NCI-H128 (cell line): ENCODE measurements at regions not wholly inside any gene's neighbourhood (a gene's known extent, or its start where the extent isn't known, plus 50 kb on each side); places are given as distances from the start of the nearest gene placed in this dataset.
"Not testable (repeated sequence)": the region's sequence is repeated elsewhere in the genome, so short reads cannot be mapped to it uniquely, and the experiment has no call there.

Source experiments
- DNase-seq: peaks from one replicate; lab custom pipeline; 2025; ENCODE audit not compliant: unreplicated experiment; lab: John Stamatoyannopoulos, UW

DNA sequence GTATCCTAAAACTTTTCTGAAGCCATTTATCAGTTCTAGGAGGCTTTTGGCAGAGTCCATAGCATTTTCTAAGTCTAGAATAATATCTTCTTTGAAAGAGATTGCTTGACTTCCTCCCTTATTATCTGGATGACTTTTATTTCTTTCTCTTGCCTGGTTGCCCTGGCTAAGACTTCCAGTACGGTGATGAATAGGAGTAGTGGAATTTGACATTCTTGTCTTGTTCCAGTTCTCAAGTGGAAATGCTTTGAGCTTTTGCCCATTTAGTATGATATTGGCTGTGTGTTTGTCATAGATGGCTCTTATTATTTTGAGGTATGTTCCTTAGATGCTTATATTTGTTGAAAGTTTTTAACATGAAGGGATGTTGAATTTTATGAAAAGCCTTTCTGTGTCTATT, 1647.9 kb downstream of the PLA2G4A start:
- no peak for DNase-seq

DNA sequence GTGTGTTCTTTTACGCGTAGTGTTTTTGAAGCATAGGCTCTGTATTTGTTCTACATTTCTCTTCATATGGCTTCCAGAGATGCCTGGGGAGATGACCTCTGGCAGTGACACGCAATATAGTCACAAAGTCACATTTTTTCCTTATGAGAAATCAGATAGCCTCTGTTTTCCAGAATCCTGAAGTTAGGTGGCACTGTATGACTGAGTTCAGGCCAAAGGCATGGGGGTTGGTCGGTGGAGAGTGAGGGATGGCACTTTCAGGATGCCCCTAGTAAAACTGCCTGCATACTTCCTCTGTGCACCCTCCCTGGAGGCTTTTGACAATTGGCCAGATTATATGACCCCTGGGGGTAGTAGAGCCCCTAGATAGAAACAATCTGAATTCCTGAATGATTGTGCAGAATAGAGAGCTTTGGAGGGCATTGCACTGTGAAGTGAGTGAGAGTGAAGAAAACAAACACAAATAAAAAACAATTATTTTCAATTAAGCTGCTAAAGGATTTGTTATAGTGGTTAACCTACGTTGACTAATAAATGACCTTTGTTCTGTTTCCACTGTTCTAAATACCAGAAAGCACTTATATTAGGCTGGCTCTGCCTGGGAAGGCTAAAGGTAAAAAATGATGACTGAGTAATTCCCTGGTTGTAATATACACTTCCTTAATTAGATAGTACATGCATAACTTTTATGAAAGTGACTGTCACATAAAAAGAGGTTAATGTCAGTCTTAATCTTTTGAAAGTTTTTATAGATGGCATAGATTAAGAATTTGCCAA, 1660.8 kb downstream of the PLA2G4A start:
- no peak for DNase-seq

DNA sequence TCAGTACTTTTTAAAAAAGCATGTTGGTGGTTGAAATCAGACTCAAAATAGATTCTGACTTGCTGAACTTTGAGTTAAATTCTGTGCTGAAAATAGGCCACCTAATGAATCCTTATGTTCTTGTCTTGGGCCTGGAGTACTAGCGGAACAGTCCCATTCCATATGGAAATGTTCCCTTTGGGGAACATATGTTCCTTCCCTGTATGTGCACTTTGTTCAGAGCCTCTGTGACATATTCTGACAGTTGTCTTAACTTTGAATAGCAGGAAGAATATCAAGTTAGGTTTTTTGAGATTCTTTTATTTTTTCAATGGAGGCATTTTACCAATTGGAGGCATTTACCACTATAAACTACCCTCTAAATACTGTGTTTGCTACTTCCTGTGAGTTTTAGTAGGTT, 1667.8 kb downstream of the PLA2G4A start:
- no peak for DNase-seq

DNA sequence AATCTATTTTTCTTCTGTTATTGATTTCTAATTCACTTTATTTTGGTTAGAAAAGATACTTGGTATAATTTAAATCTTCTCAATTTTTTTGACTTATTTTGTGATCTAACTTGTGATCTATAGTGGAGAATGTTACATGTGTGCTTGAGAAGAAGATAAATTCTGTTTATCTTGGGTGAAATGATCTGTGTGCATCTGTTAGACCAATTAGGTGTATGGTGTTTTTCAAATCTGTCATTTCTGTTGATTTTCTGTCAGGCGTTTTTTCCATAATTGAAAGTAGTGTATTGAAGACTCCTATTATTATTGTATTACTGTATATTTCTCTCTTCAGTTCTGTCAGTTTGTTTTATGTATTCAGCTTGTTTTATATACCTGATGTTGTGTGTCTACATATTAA, 1668.3 kb downstream of the PLA2G4A start:
- no peak for DNase-seq

GRCh38 chr1:188499690-188500089, 1670.9 kb downstream of the PLA2G4A start:
- no peak for DNase-seq

DNA sequence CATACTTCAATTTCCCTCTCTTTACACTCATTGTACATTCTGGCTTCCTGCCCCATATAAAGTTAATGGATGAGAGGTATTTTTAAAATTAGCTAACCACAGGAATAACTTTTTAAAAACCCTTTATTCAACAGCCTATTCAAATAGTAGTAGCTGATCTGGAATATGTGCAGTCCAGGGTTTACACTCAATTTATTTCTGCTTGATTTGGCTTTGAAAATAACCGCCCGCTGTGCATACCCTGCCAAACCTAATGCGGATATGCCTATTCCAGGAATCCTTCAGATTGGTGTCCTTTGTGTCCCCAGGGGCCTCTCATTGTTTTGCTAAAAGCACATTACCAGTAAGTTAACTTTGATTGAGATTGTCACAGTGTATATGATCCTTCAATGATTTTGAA, 1686.2 kb downstream of the PLA2G4A start:
- DNase-seq: peak; percentile 53

GRCh38 chr1:188517139-188517538, 1688.4 kb downstream of the PLA2G4A start:
- no peak for DNase-seq

- no peak for DNase-seq
Measured at GRCh38 chr1:188551176-188551575, 1722.4 kb downstream of the PLA2G4A start.

DNA sequence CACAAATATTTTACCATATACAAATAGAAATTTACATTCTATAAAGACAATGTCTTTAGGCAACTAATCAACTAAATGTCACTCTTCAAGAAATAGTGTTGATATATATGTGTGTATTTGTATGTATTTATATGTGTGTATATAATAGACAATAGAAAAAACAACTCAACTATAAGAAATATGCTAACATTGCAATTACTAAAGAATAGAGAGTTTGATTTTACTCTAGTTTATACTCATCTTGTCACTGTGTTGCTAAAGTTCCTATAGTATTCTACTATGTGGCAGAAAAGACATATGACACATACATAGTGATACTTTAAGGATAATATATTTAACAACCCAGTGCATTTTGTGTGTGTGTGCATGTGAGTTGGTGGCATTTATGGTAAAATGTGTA, 1728.3 kb downstream of the PLA2G4A start:
- no peak for DNase-seq

DNA sequence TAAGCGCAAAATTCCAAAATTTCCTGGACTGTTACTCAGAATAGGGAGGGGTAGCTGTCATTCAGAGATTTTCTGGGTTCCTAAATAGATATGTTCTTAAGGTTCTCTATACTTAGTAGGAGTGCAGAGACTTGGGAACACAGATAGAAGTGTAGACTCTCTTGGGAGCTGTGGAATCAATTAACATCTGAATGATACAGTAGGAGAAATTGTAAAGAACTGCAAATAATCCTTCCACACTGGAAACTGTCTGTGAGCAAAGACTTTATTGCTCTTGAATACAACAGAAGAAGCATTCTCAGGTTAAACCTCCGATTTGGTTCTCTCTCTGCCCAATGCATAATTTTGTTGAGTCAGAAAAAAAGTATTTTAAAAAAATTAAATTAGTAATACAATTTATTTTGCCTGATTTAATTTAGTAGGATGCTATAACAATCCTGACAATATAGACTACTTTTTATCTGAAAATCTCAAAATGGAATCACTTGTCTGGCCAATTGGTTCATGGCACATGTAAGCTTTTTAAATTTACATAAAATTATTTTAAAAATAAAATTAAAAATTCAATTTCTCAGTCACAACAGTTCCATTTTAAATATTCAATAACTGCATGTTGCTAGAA, 1754.3 kb downstream of the PLA2G4A start:
- no peak for DNase-seq

- no peak for DNase-seq
Measured at GRCh38 chr1:188584119-188584518, 1755.4 kb downstream of the PLA2G4A start.

DNA sequence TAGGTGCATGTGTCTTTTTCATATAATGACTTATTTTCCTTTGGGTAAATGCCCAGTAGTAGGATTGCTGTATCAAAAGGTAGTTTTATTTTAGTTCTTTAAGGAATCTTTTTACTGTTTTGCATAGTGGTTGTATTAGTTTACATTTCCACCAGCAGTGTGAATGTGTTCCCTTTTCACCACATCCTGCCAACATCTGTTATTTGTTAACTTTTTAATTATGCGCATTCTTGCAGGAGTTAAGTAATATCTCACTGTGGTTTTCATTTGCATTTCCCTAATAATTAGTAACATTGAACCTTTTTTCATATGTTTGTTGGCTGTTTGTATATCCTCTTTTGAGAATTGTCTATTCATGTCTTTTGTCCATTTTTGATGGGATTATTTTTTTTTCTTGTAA, 1761.9 kb downstream of the PLA2G4A start:
- DNase-seq: no peak

- DNase-seq: no peak
Measured at GRCh38 chr1:188594542-188595235, 1765.9 kb downstream of the PLA2G4A start.

GRCh38 chr1:188599313-188599712, 1770.6 kb downstream of the PLA2G4A start:
- no peak for DNase-seq

GRCh38 chr1:188611432-188611831, 1782.7 kb downstream of the PLA2G4A start:
- DNase-seq: no peak

DNA sequence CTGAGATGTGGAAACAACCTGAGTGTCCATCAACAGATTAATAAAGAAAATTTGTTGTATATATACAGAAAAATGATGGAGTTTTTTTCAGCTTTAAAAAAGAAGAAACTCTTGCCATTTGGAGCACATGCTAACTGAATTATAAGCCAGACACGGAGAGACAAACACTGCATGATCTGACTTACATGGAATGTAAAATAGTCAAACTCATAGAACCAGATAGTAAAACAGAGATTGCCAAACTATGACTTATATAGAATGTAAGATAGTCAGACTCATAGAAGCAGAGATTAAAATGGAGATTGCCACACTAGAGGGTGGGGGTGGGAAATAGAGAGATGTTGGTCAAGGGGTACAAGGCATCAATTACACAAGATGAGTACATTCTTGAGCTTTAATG, 1786.6 kb downstream of the PLA2G4A start:
- DNase-seq: no peak

DNA sequence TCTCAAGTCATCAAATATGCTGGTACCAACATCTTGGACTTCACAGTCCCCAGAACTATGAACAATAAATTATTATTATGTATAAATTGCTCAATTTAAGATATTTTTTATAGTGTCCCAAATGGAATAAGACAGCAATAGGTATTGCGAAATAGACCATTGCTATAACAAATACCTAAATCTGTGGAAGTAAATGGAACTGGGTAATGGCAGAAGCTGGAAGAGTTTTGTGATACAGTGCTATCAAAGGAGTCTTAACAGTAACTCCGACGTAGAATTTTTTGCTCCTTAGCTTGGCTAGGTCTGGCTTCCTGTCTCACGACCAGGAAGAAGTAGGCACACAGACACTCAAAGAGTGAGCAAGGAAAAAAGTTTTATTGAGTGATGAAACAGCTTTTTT, 1791.5 kb downstream of the PLA2G4A start:
- no peak for DNase-seq

- no peak for DNase-seq
Measured at GRCh38 chr1:188641566-188642211, 1812.9 kb downstream of the PLA2G4A start.

- peak; percentile 90 for DNase-seq
Measured at GRCh38 chr1:188642704-188643103, 1814.0 kb downstream of the PLA2G4A start.

DNA sequence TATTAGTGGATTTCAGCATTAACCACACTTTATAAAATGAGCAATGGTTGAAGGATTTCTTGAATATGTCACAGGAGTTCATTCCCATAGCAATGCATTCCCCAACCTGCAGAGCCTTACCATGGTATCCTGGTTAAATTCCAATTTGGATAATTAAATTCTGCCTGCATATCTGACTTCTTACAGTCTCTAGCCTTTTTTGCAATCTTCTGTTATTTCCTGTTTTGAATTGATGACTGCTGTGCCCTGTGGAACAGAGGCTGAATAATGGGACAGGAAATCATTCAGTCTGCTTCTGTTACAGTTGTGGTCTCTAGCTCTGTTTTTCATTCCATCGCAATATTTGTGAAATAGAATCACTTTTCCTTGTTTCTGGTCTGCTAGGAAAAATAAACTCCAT, 1823.9 kb downstream of the PLA2G4A start:
- DNase-seq: no peak

DNA sequence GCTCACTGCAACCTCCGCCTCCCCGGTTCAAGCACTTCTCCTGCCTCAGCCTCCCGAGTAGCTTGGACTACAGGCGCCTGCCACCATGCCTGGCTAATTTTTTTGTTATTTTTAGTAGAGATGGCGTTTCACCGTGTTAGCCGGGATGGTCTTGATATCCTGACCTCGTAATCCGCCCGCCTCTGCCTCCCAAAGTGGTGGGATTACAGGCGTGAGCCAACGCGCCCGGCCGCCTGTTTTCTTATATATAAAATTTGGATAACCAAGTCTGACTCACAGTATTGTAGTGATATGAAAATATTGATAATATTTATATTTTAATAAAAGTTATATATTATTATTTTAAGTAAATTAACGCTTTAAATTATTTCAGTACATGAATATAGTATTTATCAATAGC, 1821.7 kb downstream of the BRINP3 start:
- not testable (repeated sequence) for DNase-seq

- no peak for DNase-seq
Measured at GRCh38 chr1:188660572-188660971, 1817.1 kb downstream of the BRINP3 start.
